ENCODE measurements at regions not wholly inside any gene's neighbourhood (a gene's known extent, or its start where the extent isn't known, plus 50 kb on each side); places are given as distances from the start of the nearest gene placed in this dataset.

DNA sequence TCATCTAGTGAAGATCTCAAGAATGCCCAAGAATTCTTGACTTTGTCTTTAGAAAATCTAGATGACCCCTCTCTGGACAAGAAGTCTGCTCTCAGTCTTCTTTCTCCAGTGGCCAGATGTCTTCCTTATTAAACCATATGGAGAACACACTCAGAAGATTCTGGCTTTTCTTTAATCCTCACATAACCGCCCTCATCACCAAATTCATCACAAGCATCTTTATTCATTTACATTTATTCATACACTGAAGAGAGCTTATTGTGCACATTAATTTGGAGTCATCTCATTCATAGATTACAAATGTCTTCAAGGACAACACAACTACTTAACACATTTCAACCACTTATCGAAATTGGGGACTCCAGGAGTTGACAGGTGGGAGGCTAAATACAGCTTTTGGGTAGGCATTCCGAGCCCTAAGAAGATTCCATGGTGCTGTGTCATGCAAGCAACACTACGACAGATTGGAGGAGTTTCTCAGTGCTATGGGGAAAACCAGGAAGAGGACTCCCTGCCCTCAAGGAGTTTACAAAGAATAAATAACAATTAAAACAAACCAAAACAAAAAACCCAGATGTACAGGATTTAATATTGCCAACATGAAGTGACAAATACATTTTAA, 64.8 kb upstream of the LCLAT1 start:
- TF ChIP-seq, protein P1, sequence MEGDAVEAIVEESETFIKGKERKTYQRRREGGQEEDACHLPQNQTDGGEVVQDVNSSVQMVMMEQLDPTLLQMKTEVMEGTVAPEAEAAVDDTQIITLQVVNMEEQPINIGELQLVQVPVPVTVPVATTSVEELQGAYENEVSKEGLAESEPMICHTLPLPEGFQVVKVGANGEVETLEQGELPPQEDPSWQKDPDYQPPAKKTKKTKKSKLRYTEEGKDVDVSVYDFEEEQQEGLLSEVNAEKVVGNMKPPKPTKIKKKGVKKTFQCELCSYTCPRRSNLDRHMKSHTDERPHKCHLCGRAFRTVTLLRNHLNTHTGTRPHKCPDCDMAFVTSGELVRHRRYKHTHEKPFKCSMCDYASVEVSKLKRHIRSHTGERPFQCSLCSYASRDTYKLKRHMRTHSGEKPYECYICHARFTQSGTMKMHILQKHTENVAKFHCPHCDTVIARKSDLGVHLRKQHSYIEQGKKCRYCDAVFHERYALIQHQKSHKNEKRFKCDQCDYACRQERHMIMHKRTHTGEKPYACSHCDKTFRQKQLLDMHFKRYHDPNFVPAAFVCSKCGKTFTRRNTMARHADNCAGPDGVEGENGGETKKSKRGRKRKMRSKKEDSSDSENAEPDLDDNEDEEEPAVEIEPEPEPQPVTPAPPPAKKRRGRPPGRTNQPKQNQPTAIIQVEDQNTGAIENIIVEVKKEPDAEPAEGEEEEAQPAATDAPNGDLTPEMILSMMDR (IDR thresholded peaks at IDR 0.05), result no peak
- no peak for TF ChIP-seq EZH2 (IDR thresholded peaks at IDR 0.05)
